Activated T-helper 2 cell treated with anti-CD3 and anti-CD28 coated beads, Interferon-gamma antibody, Interleukin-2, Interleukin-4, amounts not matched to agents 10 μg/mL and 5 μg/mL and 100 μg/mL, durations not matched to agents 14 hours and 24 hours and 36 hours (primary cell): ENCODE measurements at regions not wholly inside any gene's neighbourhood (a gene's known extent, or its start where the extent isn't known, plus 50 kb on each side); places are given as distances from the start of the nearest gene placed in this dataset.

Source experiments
- DNase-seq: peaks from one replicate; pipeline ENCODE4 v3.0.0; 2021; ENCODE audit warnings: low spot score
- H3K27ac Mint-ChIP-seq: one replicate; pipeline ENCODE4 v1.8.0; 2021; ENCODE audit warnings: mixed read lengths
- H3K27me3 Mint-ChIP-seq: one replicate; pipeline ENCODE4 v1.8.0; 2021; ENCODE audit warnings: low read depth, mixed read lengths
- H3K36me3 Mint-ChIP-seq: one replicate; pipeline ENCODE4 v1.8.0; 2021; ENCODE audit warnings: low read depth, mixed read lengths
- H3K4me1 Mint-ChIP-seq: one replicate; pipeline ENCODE4 v1.8.0; 2021; ENCODE audit warnings: low read depth, mixed read lengths
- H3K4me3 Mint-ChIP-seq: one replicate; pipeline ENCODE4 v1.8.0; 2021; ENCODE audit warnings: low read depth, mild to moderate bottlenecking, moderate library complexity, mixed read lengths
- H3K9me3 Mint-ChIP-seq: one replicate; pipeline ENCODE4 v1.8.0; 2021; ENCODE audit warnings: mixed read lengths
- intact Hi-C: fragments of 100-400 bp; cut with micrococcal nuclease; formaldehyde crosslinking; loops from one replicate; pipeline ENCODE4 v1.15.1; 2023

GRCh38 chr5:40410231-40410861 is 269.4 kb upstream of the PTGER4 start:
- DNase-seq: peak; percentile 65
- intact Hi-C loops: loop anchor here (1.0 kb wide), 14 partner anchors 8 to 325 kb away; partner anchors contain the start of gene PTGER4
- Mint-ChIP-seq H3K9me3 (peaks cover 6% of the 10 kb centered on the region), H3K27me3 (no peaks in the 10 kb centered on the region), H3K36me3 (peaks cover 17% of the 10 kb centered on the region), H3K4me3 (peak overlapping the region; percentile 66), H3K27ac (peak overlapping the region; percentile 90), H3K4me1 (peaks cover 58% of the 10 kb centered on the region)

GRCh38 chr5:40409601-40410000 is 270.1 kb upstream of the PTGER4 start:
- H3K4me1 Mint-ChIP-seq: peaks cover 64% of the 10 kb centered on the region
- peak overlapping the region; percentile 63 for H3K4me3 Mint-ChIP-seq
- peaks cover 6% of the 10 kb centered on the region for H3K9me3 Mint-ChIP-seq
- no peaks in the 10 kb centered on the region for H3K27me3 Mint-ChIP-seq
- peak overlapping the region; percentile 90 for H3K27ac Mint-ChIP-seq
- no peak for DNase-seq
- H3K36me3 Mint-ChIP-seq: peaks cover 20% of the 10 kb centered on the region
- intact Hi-C loops: loop anchor here (5.0 to 10.0 kb wide), 3 partner anchors 343 to 1195 kb away; partner anchors contain the start of genes FYB1 and RPL37

- Mint-ChIP-seq H3K27ac (peak overlapping the region; percentile 99), H3K4me1 (peaks cover 82% of the 10 kb centered on the region), H3K36me3 (peaks cover 26% of the 10 kb centered on the region), H3K9me3 (peaks cover 6% of the 10 kb centered on the region), H3K4me3 (peak overlapping the region; percentile 47), H3K27me3 (no peaks in the 10 kb centered on the region)
- no peak for DNase-seq
- intact Hi-C loops: loop anchor here (1.0 to 10.0 kb wide), 7 partner anchors 22 to 1192 kb away; partner anchors contain the start of genes FYB1 and RPL37
Measured at GRCh38 chr5:40406741-40407211, 272.9 kb upstream of the PTGER4 start.

GRCh38 chr5:40405996-40406740 is 273.5 kb upstream of the PTGER4 start:
- intact Hi-C loops: loop anchor here (1.0 to 10.0 kb wide), 7 partner anchors 22 to 1191 kb away; partner anchors contain the start of genes FYB1 and RPL37
- H3K9me3 Mint-ChIP-seq: peaks cover under 1% of the 10 kb centered on the region
- H3K27me3 Mint-ChIP-seq: no peaks in the 10 kb centered on the region
- no peak for DNase-seq
- H3K27ac Mint-ChIP-seq: peak overlapping the region; percentile 99
- peak overlapping the region; percentile 47 for H3K4me3 Mint-ChIP-seq
- peaks cover 82% of the 10 kb centered on the region for H3K4me1 Mint-ChIP-seq
- H3K36me3 Mint-ChIP-seq: peaks cover 21% of the 10 kb centered on the region

- Mint-ChIP-seq H3K4me1 (peaks cover 77% of the 10 kb centered on the region), H3K27ac (peak overlapping the region; percentile 99), H3K4me3 (peak overlapping the region; percentile 3), H3K36me3 (peaks cover 21% of the 10 kb centered on the region), H3K27me3 (no peaks in the 10 kb centered on the region), H3K9me3 (no peaks in the 10 kb centered on the region)
- DNase-seq: no peak
- intact Hi-C loops: loop anchor here (5.0 to 10.0 kb wide), 3 partner anchors 347 to 1190 kb away; partner anchors contain the start of genes FYB1 and RPL37
Measured at GRCh38 chr5:40405230-40405629, 274.5 kb upstream of the PTGER4 start.

GRCh38 chr5:40404613-40405012 is 275.1 kb upstream of the PTGER4 start:
- Mint-ChIP-seq H3K4me1 (peaks cover 77% of the 10 kb centered on the region), H3K27me3 (no peaks in the 10 kb centered on the region), H3K36me3 (peaks cover 21% of the 10 kb centered on the region), H3K4me3 (peak overlapping the region; percentile 37), H3K27ac (peak overlapping the region; percentile 84), H3K9me3 (no peaks in the 10 kb centered on the region)
- intact Hi-C loops: loop anchor here (1.0 to 10.0 kb wide), 5 partner anchors 72 to 1190 kb away; partner anchors contain the start of genes FYB1 and RPL37
- DNase-seq: no peak

- no peak for DNase-seq
- H3K9me3 Mint-ChIP-seq: no peaks in the 10 kb centered on the region
- no peak overlapping the region for H3K4me3 Mint-ChIP-seq
- H3K36me3 Mint-ChIP-seq: peaks cover 24% of the 10 kb centered on the region
- H3K27me3 Mint-ChIP-seq: no peaks in the 10 kb centered on the region
- H3K4me1 Mint-ChIP-seq: peaks cover 74% of the 10 kb centered on the region
- H3K27ac Mint-ChIP-seq: peak overlapping the region; percentile 31
- intact Hi-C loops: loop anchor here (1.0 to 10.0 kb wide), 4 partner anchors 8 to 1187 kb away; partner anchors contain the start of genes FYB1 and RPL37
Measured at GRCh38 chr5:40402007-40402364, 277.7 kb upstream of the PTGER4 start.

GRCh38 chr5:40401284-40402006 is 278.3 kb upstream of the PTGER4 start:
- Mint-ChIP-seq H3K27ac (peak overlapping the region; percentile 31), H3K9me3 (no peaks in the 10 kb centered on the region), H3K27me3 (no peaks in the 10 kb centered on the region), H3K36me3 (peaks cover 19% of the 10 kb centered on the region), H3K4me3 (no peak overlapping the region), H3K4me1 (peaks cover 68% of the 10 kb centered on the region)
- no peak for DNase-seq
- intact Hi-C loops: loop anchor here (1.0 to 10.0 kb wide), 4 partner anchors 9 to 1187 kb away; partner anchors contain the start of genes FYB1 and RPL37

- Mint-ChIP-seq H3K9me3 (no peaks in the 10 kb centered on the region), H3K4me3 (no peak overlapping the region), H3K27ac (no peak overlapping the region), H3K4me1 (peaks cover 58% of the 10 kb centered on the region), H3K36me3 (peaks cover 13% of the 10 kb centered on the region), H3K27me3 (no peaks in the 10 kb centered on the region)
- intact Hi-C loops: loop anchor here (5.0 to 10.0 kb wide), 3 partner anchors 68 to 1185 kb away; partner anchors contain the start of genes FYB1 and RPL37
- DNase-seq: no peak
Measured at GRCh38 chr5:40400245-40400644, 279.5 kb upstream of the PTGER4 start.

- no peaks in the 10 kb centered on the region for H3K9me3 Mint-ChIP-seq
- H3K36me3 Mint-ChIP-seq: peaks cover 8% of the 10 kb centered on the region
- H3K27ac Mint-ChIP-seq: no peak overlapping the region
- no peak for DNase-seq
- H3K4me3 Mint-ChIP-seq: no peak overlapping the region
- H3K27me3 Mint-ChIP-seq: no peaks in the 10 kb centered on the region
- intact Hi-C loops: no loop called here
- peaks cover 51% of the 10 kb centered on the region for H3K4me1 Mint-ChIP-seq
Measured at GRCh38 chr5:40399349-40399748, 280.4 kb upstream of the PTGER4 start.

GRCh38 chr5:40397976-40398375 is 281.7 kb upstream of the PTGER4 start:
- H3K27ac Mint-ChIP-seq: peak overlapping the region; percentile 26
- intact Hi-C loops: no loop called here
- peaks cover 5% of the 10 kb centered on the region for H3K36me3 Mint-ChIP-seq
- H3K4me3 Mint-ChIP-seq: no peak overlapping the region
- H3K4me1 Mint-ChIP-seq: peaks cover 41% of the 10 kb centered on the region
- H3K9me3 Mint-ChIP-seq: no peaks in the 10 kb centered on the region
- no peak for DNase-seq
- H3K27me3 Mint-ChIP-seq: no peaks in the 10 kb centered on the region

- no peaks in the 10 kb centered on the region for H3K27me3 Mint-ChIP-seq
- H3K36me3 Mint-ChIP-seq: peaks cover 5% of the 10 kb centered on the region
- intact Hi-C loops: no loop called here
- H3K4me3 Mint-ChIP-seq: no peak overlapping the region
- no peak for DNase-seq
- no peaks in the 10 kb centered on the region for H3K9me3 Mint-ChIP-seq
- H3K27ac Mint-ChIP-seq: no peak overlapping the region
- peaks cover 40% of the 10 kb centered on the region for H3K4me1 Mint-ChIP-seq
Measured at GRCh38 chr5:40397091-40397490, 282.6 kb upstream of the PTGER4 start.
